DOHH2 (cell line): ENCODE measurements at regions not wholly inside any gene's neighbourhood (a gene's known extent, or its start where the extent isn't known, plus 50 kb on each side); places are given as distances from the start of the nearest gene placed in this dataset.

Source experiments
- H3F3A ChIP-seq: fragments of 200-600 bp; sonication (generic), shearing (Covaris generic); 2 replicates; pipeline ENCODE4 v1.6.0; 2016; ENCODE audit warnings: antibody characterized with exemption, mild to moderate bottlenecking; ENCODE audit not compliant: control insufficient read depth, insufficient read depth
- H3K27ac ChIP-seq: fragments of 200-600 bp; sonication (generic); 2 replicates; pipeline ENCODE4 v1.5.1; 2014; ENCODE audit warnings: low read depth, mild to moderate bottlenecking, low read length, moderate library complexity
- H3K27me3 ChIP-seq: fragments of 200-600 bp; sonication (generic); 2 replicates; pipeline ENCODE4 v1.6.1; 2014; ENCODE audit warnings: mild to moderate bottlenecking, low read length, mixed read lengths; ENCODE audit not compliant: control insufficient read depth
- H3K36me3 ChIP-seq: fragments of 200-600 bp; sonication (generic); 2 replicates; pipeline ENCODE4 v1.6.1; 2014; ENCODE audit warnings: mild to moderate bottlenecking, low read length, moderate library complexity, mixed read lengths; ENCODE audit not compliant: control insufficient read depth
- H3K4me1 ChIP-seq: fragments of 200-600 bp; sonication (generic); 2 replicates; pipeline ENCODE4 v1.6.1; 2014; ENCODE audit warnings: mild to moderate bottlenecking, low read length, mixed read lengths; ENCODE audit not compliant: control insufficient read depth
- H3K4me2 ChIP-seq: fragments of 200-600 bp; sonication (generic); 2 replicates; pipeline ENCODE4 v1.6.0; 2014; ENCODE audit warnings: mild to moderate bottlenecking, low read length, moderate library complexity
- H3K4me3 ChIP-seq: fragments of 200-600 bp; sonication (generic); 2 replicates; pipeline ENCODE4 v1.5.1; 2014; ENCODE audit warnings: mild to moderate bottlenecking, low read length, mixed read lengths
- H3K79me2 ChIP-seq: fragments of 200-600 bp; sonication (generic); 2 replicates; pipeline ENCODE4 v1.6.1; 2014; ENCODE audit warnings: mild to moderate bottlenecking, low read length, mixed read lengths; ENCODE audit not compliant: control insufficient read depth
- H3K9me2 ChIP-seq: fragments of 200-600 bp; sonication (generic); replicated peaks from 2 replicates; pipeline ENCODE4 v1.6.1; 2014; ENCODE audit warnings: mild to moderate bottlenecking, low read length, mixed read lengths; ENCODE audit not compliant: control insufficient read depth
- H3K9me3 ChIP-seq: fragments of 200-600 bp; sonication (generic); 2 replicates; pipeline ENCODE4 v1.6.1; 2014; ENCODE audit warnings: antibody characterized with exemption, low read length, mixed read lengths; ENCODE audit not compliant: control insufficient read depth, insufficient read depth
- H4K20me1 ChIP-seq: fragments of 200-600 bp; sonication (generic); 2 replicates; pipeline ENCODE4 v1.6.0; 2014; ENCODE audit warnings: low read depth, mild to moderate bottlenecking, antibody characterized with exemption, low read length, moderate library complexity; ENCODE audit not compliant: control insufficient read depth, insufficient read depth
- EZH2phosphoT487 ChIP-seq: fragments of 200-600 bp; sonication (generic); IDR thresholded peaks from 2 replicates; pipeline ENCODE4 v1.6.1; 2017; ENCODE audit warnings: borderline replicate concordance, mild to moderate bottlenecking, antibody characterized with exemption, low read length, moderate library complexity, mixed read lengths
- TF ChIP-seq, protein P1 (sequence below): fragments of 200-600 bp; sonication (generic); IDR thresholded peaks from one replicate; pipeline ENCODE4 v1.5.1; 2014; ENCODE audit warnings: antibody characterized with exemption, mild to moderate bottlenecking, low read depth, low read length; ENCODE audit not compliant: poor library complexity, severe bottlenecking

- Histone ChIP-seq H4K20me1 (no peaks in the 10 kb centered on the region), H3K27me3 (no peaks in the 10 kb centered on the region), H3K27ac (no peak overlapping the region), H3K4me2 (no peak overlapping the region), H3K9me2 (no peaks in the 10 kb centered on the region), H3K36me3 (no peaks in the 10 kb centered on the region), H3K9me3 (no peaks in the 10 kb centered on the region), H3K4me1 (peaks cover 37% of the 10 kb centered on the region), H3K79me2 (no peaks in the 10 kb centered on the region), H3K4me3 (no peak overlapping the region), H3F3A (no peaks in the 10 kb centered on the region; the same call in 1 of the 2 replicates)
- TF ChIP-seq EZH2phosphoT487: no peak
- TF ChIP-seq, protein P1, sequence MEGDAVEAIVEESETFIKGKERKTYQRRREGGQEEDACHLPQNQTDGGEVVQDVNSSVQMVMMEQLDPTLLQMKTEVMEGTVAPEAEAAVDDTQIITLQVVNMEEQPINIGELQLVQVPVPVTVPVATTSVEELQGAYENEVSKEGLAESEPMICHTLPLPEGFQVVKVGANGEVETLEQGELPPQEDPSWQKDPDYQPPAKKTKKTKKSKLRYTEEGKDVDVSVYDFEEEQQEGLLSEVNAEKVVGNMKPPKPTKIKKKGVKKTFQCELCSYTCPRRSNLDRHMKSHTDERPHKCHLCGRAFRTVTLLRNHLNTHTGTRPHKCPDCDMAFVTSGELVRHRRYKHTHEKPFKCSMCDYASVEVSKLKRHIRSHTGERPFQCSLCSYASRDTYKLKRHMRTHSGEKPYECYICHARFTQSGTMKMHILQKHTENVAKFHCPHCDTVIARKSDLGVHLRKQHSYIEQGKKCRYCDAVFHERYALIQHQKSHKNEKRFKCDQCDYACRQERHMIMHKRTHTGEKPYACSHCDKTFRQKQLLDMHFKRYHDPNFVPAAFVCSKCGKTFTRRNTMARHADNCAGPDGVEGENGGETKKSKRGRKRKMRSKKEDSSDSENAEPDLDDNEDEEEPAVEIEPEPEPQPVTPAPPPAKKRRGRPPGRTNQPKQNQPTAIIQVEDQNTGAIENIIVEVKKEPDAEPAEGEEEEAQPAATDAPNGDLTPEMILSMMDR: no peak
Measured at GRCh38 chr11:69966910-69967483, 111.1 kb upstream of the ANO1 start.

GRCh38 chr11:69967484-69967883 is 110.6 kb upstream of the ANO1 start:
- Histone ChIP-seq H3K9me3 (no peaks in the 10 kb centered on the region), H3K9me2 (no peaks in the 10 kb centered on the region), H3K27ac (no peak overlapping the region), H3K4me2 (no peak overlapping the region), H3K27me3 (no peaks in the 10 kb centered on the region), H4K20me1 (no peaks in the 10 kb centered on the region), H3F3A (no peaks in the 10 kb centered on the region; the same call in 1 of the 2 replicates), H3K79me2 (no peaks in the 10 kb centered on the region), H3K4me1 (peaks cover 42% of the 10 kb centered on the region), H3K36me3 (no peaks in the 10 kb centered on the region), H3K4me3 (no peak overlapping the region)
- TF ChIP-seq EZH2phosphoT487: no peak
- TF ChIP-seq, protein P1: no peak

- peaks cover 45% of the 10 kb centered on the region for H3K4me1 ChIP-seq
- H3K4me2 ChIP-seq: no peak overlapping the region
- no peak overlapping the region for H3K27ac ChIP-seq
- H3K27me3 ChIP-seq: no peaks in the 10 kb centered on the region
- no peaks in the 10 kb centered on the region for H3K9me3 ChIP-seq
- no peaks in the 10 kb centered on the region for H3K36me3 ChIP-seq
- no peaks in the 10 kb centered on the region for H3K9me2 ChIP-seq
- no peaks in the 10 kb centered on the region for H3K79me2 ChIP-seq
- H3F3A ChIP-seq: no peaks in the 10 kb centered on the region; the same call in 1 of the 2 replicates
- TF ChIP-seq EZH2phosphoT487: no peak
- TF ChIP-seq, protein P1: no peak
- no peak overlapping the region for H3K4me3 ChIP-seq
- no peaks in the 10 kb centered on the region for H4K20me1 ChIP-seq
Measured at GRCh38 chr11:69968396-69969347, 109.4 kb upstream of the ANO1 start.
